Naive thymus-derived CD4-positive, alpha-beta T cell (primary cell): ENCODE measurements at regions not wholly inside any gene's neighbourhood (a gene's known extent, or its start where the extent isn't known, plus 50 kb on each side); places are given as distances from the start of the nearest gene placed in this dataset.
"Not testable (repeated sequence)": the region's sequence is repeated elsewhere in the genome, so short reads cannot be mapped to it uniquely, and the experiment has no call there.

Experiments used
- ATAC-seq: fragments of 150-1000 bp; cut with Tn5 transposase; 2 replicates; pipeline ENCODE4 v1.10.0; 2021; ENCODE audit warnings: mild to moderate bottlenecking, moderate library complexity
- CTCF ChIA-PET: fragments of 350-600 bp; sonication (Branson Sonifier 250); formaldehyde crosslinking; loops from one replicate; lab custom pipeline; 2021; ENCODE audit warnings: antibody characterized with exemption; lab: Charles Lee
- POLR2A ChIA-PET: fragments of 350-600 bp; sonication (Branson Sonifier 250); formaldehyde crosslinking; loops from one replicate; lab custom pipeline; 2021; ENCODE audit warnings: antibody characterized with exemption, inconsistent platforms; lab: Charles Lee
- DNase-seq, 9 donors: peaks; one replicate each; pipeline versions ENCODE4 v3.0.0 to v3.0.0-alpha.2; 2020 to 2022; ENCODE audit warnings: mixed read lengths in 1 of 9
- H3K27ac ChIP-seq: one replicate; pipeline ENCODE4 v1.7.0; 2013; ENCODE audit warnings: mild to moderate bottlenecking, low read depth, low read length, moderate library complexity
- H3K27me3 ChIP-seq, 2 donors: one replicate each; pipeline ENCODE4 v1.7.0; 2013; ENCODE audit warnings: low read length in 2 of 2, mild to moderate bottlenecking in 2 of 2, moderate library complexity in 2 of 2; ENCODE audit not compliant: control insufficient read depth in 2 of 2, insufficient read depth in 2 of 2
- H3K36me3 ChIP-seq, 3 experiments: 1 replicate in 2 of 3; 2 replicates in 1 of 3; pipeline ENCODE4 v1.7.0; 2013; ENCODE audit warnings: low read length in 3 of 3, mild to moderate bottlenecking in 3 of 3, moderate library complexity in 1 of 3; ENCODE audit not compliant: insufficient read depth in 3 of 3, control insufficient read depth in 2 of 3
- H3K4me1 ChIP-seq, 2 donors: one replicate each; pipeline ENCODE4 v1.7.0; 2013; ENCODE audit warnings: low read length in 2 of 2, mild to moderate bottlenecking in 2 of 2, moderate library complexity in 1 of 2; ENCODE audit not compliant: control insufficient read depth in 2 of 2, insufficient read depth in 2 of 2
- H3K4me3 ChIP-seq: 2 replicates; pipeline ENCODE4 v1.7.0; 2013; ENCODE audit warnings: mild to moderate bottlenecking, low read length
- H3K9me3 ChIP-seq, 3 experiments: 1 replicate in 2 of 3; 2 replicates in 1 of 3; pipeline ENCODE4 v1.7.0; 2013; ENCODE audit warnings: low read length in 3 of 3; ENCODE audit not compliant: control insufficient read depth in 2 of 3
- H3K27ac Mint-ChIP-seq, 9 donors: one replicate each; pipeline ENCODE4 v1.8.0; 2020 to 2022; ENCODE audit warnings: mixed read lengths in 9 of 9, mild to moderate bottlenecking in 8 of 9, moderate library complexity in 5 of 9, inconsistent platforms in 2 of 9
- H3K27me3 Mint-ChIP-seq, 5 donors: one replicate each; pipeline ENCODE4 v1.8.0; 2021 to 2022; ENCODE audit warnings: mixed read lengths in 5 of 5, mild to moderate bottlenecking in 1 of 5
- H3K36me3 Mint-ChIP-seq, 5 donors: one replicate each; pipeline ENCODE4 v1.8.0; 2020 to 2022; ENCODE audit warnings: mixed read lengths in 5 of 5, mild to moderate bottlenecking in 3 of 5, inconsistent platforms in 1 of 5
- H3K4me1 Mint-ChIP-seq, 7 donors: one replicate each; pipeline ENCODE4 v1.8.0; 2020 to 2022; ENCODE audit warnings: mixed read lengths in 7 of 7, mild to moderate bottlenecking in 3 of 7, inconsistent platforms in 1 of 7
- H3K4me3 Mint-ChIP-seq, 10 donors: one replicate each; pipeline ENCODE4 v1.8.0; 2020 to 2022; ENCODE audit warnings: mild to moderate bottlenecking in 10 of 10, mixed read lengths in 10 of 10, moderate library complexity in 6 of 10, inconsistent platforms in 2 of 10
- H3K9me3 Mint-ChIP-seq, 11 donors: one replicate each; pipeline ENCODE4 v1.8.0; 2020 to 2022; ENCODE audit warnings: mixed read lengths in 11 of 11, mild to moderate bottlenecking in 4 of 11, inconsistent platforms in 1 of 11, moderate library complexity in 1 of 11
- intact Hi-C, 2 donors: fragments of 100-400 bp; cut with micrococcal nuclease; formaldehyde crosslinking; loops; one replicate each; pipeline ENCODE4 v1.15.1; 2023

DNA sequence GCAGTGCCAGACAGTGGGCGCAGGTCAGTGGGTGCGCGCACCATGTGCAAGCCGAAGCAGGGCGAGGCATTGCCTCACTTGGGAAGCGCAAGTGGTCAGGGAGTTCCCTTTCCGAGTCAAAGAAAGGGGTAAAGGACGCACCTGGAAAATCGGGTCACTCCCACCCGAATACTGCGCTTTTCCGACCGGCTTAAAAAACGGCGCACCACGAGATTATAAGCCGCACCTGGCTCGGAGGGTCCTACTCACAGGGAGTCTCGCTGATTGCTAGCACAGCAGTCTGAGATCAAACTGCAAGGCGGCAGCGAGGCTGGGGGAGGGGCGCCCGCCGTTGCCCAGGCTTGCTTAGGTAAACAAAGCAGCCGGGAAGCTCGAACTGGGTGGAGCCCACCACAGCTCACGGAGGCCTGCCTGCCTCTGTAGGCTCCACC lies 77.9 kb downstream of the NR4A2 start:
- CTCF ChIA-PET, H3K36me3 ChIP-seq, H3K27ac ChIP-seq, H3K4me1 Mint-ChIP-seq, H3K36me3 Mint-ChIP-seq, H3K4me3 ChIP-seq, POLR2A ChIA-PET, H3K9me3 Mint-ChIP-seq, ATAC-seq, H3K4me1 ChIP-seq, H3K27me3 ChIP-seq, H3K9me3 ChIP-seq: not testable (repeated sequence)
- peak overlapping the region; percentile 0 to 83 (median 76) for H3K4me3 Mint-ChIP-seq
- DNase-seq, result peak in 4 of 9 donors; percentile 1 to 27 (median 12)
- H3K27me3 Mint-ChIP-seq, result peaks cover 0 to 16% (median 9%) of the 10 kb centered on the region in 5 donors
- peak overlapping the region in 5 of 9 donors; percentile 7 to 88 (median 55) for H3K27ac Mint-ChIP-seq
- intact Hi-C loops, result loop anchor here (1.0 to 5.0 kb wide), 2 partner anchors 78 to 147 kb away; partner anchors contain the start of gene NR4A2 (in 1 of the 2)

- Histone ChIP-seq H3K27ac (no peak overlapping the region), H3K36me3 (no peaks in the 10 kb centered on the region), H3K4me3 (no peak overlapping the region), H3K9me3 (no peaks in the 10 kb centered on the region), H3K4me1 (no peaks in the 10 kb centered on the region), H3K27me3 (no peaks in the 10 kb centered on the region)
- CTCF ChIA-PET, result no interaction called here
- Mint-ChIP-seq H3K27me3 (peaks cover 0 to 16% (median 9%) of the 10 kb centered on the region in 5 donors), H3K4me3 (peak overlapping the region in 7 of 10 donors; percentile 42 to 83 (median 75)), H3K4me1 (peaks cover 0 to 6% (median 0%) of the 10 kb centered on the region in 7 donors), H3K36me3 (peaks cover 0 to 3% (median 0%) of the 10 kb centered on the region in 5 donors), H3K9me3 (peaks cover 0 to 5% (median 0%) of the 10 kb centered on the region in 11 donors), H3K27ac (peak overlapping the region in 2 of 9 donors; percentile 7 to 88)
- intact Hi-C loops, result loop anchor here (1.0 to 5.0 kb wide), 2 partner anchors 79 to 148 kb away; partner anchors contain the start of gene NR4A2 (in 1 of the 2)
- DNase-seq (no peak), ATAC-seq (no peak)
- POLR2A ChIA-PET, result no interaction called here
These were observed 78.8 kb downstream of the NR4A2 start for GRCh38 chr2:156253765-156254164.

DNA sequence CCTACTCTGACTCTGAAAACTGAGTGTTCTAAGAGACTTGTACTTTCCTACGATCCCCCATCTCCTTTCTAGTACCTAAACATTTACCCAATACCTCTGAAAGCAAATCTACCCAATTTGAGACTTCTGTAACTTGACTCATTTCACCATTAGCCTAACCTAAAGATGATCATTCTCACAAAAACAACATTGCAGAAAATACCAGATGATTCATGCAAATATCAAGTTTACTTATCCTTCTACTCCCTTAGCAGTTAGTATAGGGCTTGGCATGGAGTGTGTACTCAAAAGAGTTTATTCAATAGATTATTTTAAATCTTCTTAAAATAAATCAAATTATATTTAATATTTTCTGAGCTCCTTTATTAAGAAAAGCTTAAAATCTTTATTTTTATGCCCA lies 89.6 kb downstream of the NR4A2 start:
- DNase-seq (no peak), ATAC-seq (no peak)
- Histone ChIP-seq H3K27ac (no peak overlapping the region), H3K4me3 (no peak overlapping the region), H3K9me3 (no peaks in the 10 kb centered on the region), H3K36me3 (no peaks in the 10 kb centered on the region), H3K27me3 (no peaks in the 10 kb centered on the region), H3K4me1 (no peaks in the 10 kb centered on the region)
- no peak overlapping the region for H3K27ac Mint-ChIP-seq
- POLR2A ChIA-PET, result no interaction called here
- peaks cover 0 to 5% (median 0%) of the 10 kb centered on the region in 11 donors for H3K9me3 Mint-ChIP-seq
- H3K4me1 Mint-ChIP-seq, result no peaks in the 10 kb centered on the region
- peaks cover 1 to 22% (median 11%) of the 10 kb centered on the region in 5 donors for H3K27me3 Mint-ChIP-seq
- no peak overlapping the region for H3K4me3 Mint-ChIP-seq
- intact Hi-C loops, result no loop called here
- CTCF ChIA-PET, result no interaction called here
- no peaks in the 10 kb centered on the region for H3K36me3 Mint-ChIP-seq

- Mint-ChIP-seq H3K4me1 (no peaks in the 10 kb centered on the region), H3K27ac (no peak overlapping the region), H3K9me3 (peaks cover 0 to 30% (median 6%) of the 10 kb centered on the region in 11 donors), H3K4me3 (no peak overlapping the region), H3K36me3 (no peaks in the 10 kb centered on the region), H3K27me3 (peaks cover 0 to 8% (median 2%) of the 10 kb centered on the region in 5 donors)
- H3K27ac ChIP-seq, result no peak overlapping the region
- H3K4me1 ChIP-seq, result no peaks in the 10 kb centered on the region
- H3K27me3 ChIP-seq, result no peaks in the 10 kb centered on the region
- CTCF ChIA-PET, result no interaction called here
- no peak overlapping the region for H3K4me3 ChIP-seq
- intact Hi-C loops, result no loop called here
- ATAC-seq, result no peak
- H3K9me3 ChIP-seq, result no peaks in the 10 kb centered on the region
- POLR2A ChIA-PET, result no interaction called here
- H3K36me3 ChIP-seq, result no peaks in the 10 kb centered on the region
- no peak for DNase-seq
These were observed 95.0 kb downstream of the NR4A2 start for GRCh38 chr2:156237558-156237957.

DNA sequence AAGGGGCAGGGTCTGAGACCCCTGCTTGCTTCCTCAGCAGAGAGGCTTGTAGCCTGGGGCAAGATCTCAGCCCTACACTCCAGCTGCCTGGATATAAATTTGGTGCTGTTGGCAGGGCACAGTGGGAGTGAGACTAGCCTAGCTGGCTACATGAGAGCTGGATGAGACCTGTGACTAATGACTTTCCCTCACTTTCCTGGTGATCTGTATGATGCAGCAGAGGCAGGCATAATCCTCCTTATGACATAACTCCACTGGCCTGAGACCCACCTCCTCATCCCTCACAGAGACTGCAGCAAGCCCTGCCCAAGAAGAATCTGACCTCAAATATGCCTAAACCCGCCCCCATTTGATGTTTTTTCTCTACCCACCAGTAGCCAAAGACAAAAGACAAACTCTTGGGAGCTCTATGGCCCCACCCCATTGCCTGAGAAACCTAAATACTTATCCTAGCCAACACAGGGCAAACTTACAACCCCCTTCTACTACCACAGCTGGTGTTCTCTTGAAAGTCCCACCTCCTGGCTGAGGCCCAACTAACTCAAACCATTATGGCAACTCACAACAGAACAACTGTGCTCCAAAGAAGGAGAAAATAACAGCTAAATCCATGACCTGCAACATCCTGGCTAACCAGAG lies 102.7 kb downstream of the NR4A2 start:
- Histone ChIP-seq H3K9me3 (no peaks in the 10 kb centered on the region), H3K27ac (no peak overlapping the region), H3K4me3 (no peak overlapping the region), H3K36me3 (no peaks in the 10 kb centered on the region), H3K4me1 (no peaks in the 10 kb centered on the region), H3K27me3 (no peaks in the 10 kb centered on the region)
- no peak for DNase-seq
- H3K27me3 Mint-ChIP-seq, result peaks cover 0 to 20% (median 12%) of the 10 kb centered on the region in 5 donors
- ChIA-PET CTCF (no interaction called here), POLR2A (no interaction called here)
- H3K9me3 Mint-ChIP-seq, result peaks cover 7 to 58% (median 22%) of the 10 kb centered on the region in 11 donors
- no peaks in the 10 kb centered on the region for H3K4me1 Mint-ChIP-seq
- H3K27ac Mint-ChIP-seq, result no peak overlapping the region
- intact Hi-C loops, result no loop called here
- H3K4me3 Mint-ChIP-seq, result no peak overlapping the region
- no peak for ATAC-seq
- H3K36me3 Mint-ChIP-seq, result peaks cover 0 to 7% (median 0%) of the 10 kb centered on the region in 5 donors

DNA sequence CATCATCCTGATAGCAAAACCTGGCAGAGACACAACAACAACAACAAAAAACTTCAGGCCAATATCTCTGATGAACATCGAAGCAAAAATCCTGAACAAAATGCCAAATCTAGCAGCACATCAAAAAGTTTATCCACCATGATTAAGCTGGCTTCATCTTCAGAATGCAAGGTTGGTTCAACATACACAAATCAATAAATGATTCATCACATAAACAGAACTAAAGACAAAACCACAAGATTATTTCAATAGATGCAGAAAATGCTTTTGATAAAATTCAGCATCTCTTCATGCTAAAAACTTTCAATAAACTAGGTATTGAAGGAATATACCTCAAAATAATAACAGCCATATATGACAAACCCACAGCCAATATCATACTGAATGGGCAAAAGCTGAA lies 109.2 kb downstream of the NR4A2 start:
- intact Hi-C loops, ATAC-seq, DNase-seq, POLR2A ChIA-PET, H3K36me3 ChIP-seq, H3K4me1 Mint-ChIP-seq, H3K9me3 ChIP-seq, H3K4me3 ChIP-seq, H3K4me3 Mint-ChIP-seq, H3K4me1 ChIP-seq, CTCF ChIA-PET, H3K27ac Mint-ChIP-seq, H3K27ac ChIP-seq, H3K27me3 ChIP-seq: not testable (repeated sequence)
- peaks cover 16 to 57% (median 38%) of the 10 kb centered on the region in 11 donors for H3K9me3 Mint-ChIP-seq
- peaks cover 0 to 26% (median 21%) of the 10 kb centered on the region in 5 donors for H3K27me3 Mint-ChIP-seq
- peaks cover 0 to 26% (median 10%) of the 10 kb centered on the region in 5 donors for H3K36me3 Mint-ChIP-seq

DNA sequence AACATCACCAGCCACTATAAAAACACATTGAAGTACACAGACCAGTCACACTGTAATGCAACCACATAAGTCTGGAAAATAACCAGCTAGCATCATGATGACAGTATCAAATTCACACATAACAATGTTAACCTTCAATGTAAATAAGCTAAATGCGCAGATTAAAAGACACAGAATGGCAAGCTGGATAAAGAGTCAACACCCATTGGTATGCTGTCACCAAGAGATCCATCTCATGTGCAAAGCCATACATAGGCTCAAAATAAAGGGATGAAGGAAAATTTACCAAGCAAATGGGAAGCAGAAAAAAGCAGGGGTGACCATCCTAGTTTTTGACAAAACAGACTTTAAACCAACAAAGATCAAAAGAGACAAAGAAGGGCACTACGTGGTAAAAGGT lies 110.8 kb downstream of the NR4A2 start:
- intact Hi-C loops, result no loop called here
- Mint-ChIP-seq H3K4me1 (no peaks in the 10 kb centered on the region), H3K4me3 (no peak overlapping the region), H3K27ac (no peak overlapping the region), H3K27me3 (peaks cover 0 to 26% (median 23%) of the 10 kb centered on the region in 5 donors), H3K9me3 (peaks cover 16 to 57% (median 38%) of the 10 kb centered on the region in 11 donors), H3K36me3 (peaks cover 0 to 26% (median 10%) of the 10 kb centered on the region in 5 donors)
- ChIA-PET POLR2A (no interaction called here), CTCF (no interaction called here)
- ATAC-seq (no peak), DNase-seq (no peak)
- no peaks in the 10 kb centered on the region for H3K27me3 ChIP-seq
- H3K4me1 ChIP-seq, result no peaks in the 10 kb centered on the region
- H3K4me3 ChIP-seq, result no peak overlapping the region
- no peak overlapping the region for H3K27ac ChIP-seq
- H3K36me3 ChIP-seq, result no peaks in the 10 kb centered on the region
- no peaks in the 10 kb centered on the region for H3K9me3 ChIP-seq
